GM12892 (cell line): ENCODE measurements at regions not wholly inside any gene's neighbourhood (a gene's known extent, or its start where the extent isn't known, plus 50 kb on each side); places are given as distances from the start of the nearest gene placed in this dataset.

Source experiments
- DNase-seq: peaks from one replicate; pipeline ENCODE4 v3.0.0; 2011; ENCODE audit not compliant: insufficient read length
- FAIRE-seq: peaks from 2 replicates; lab custom pipeline; 2011; peaks lifted over from hg19 to GRCh38; lab: Jason Lieb, UNC
- POLR2A ChIP-seq: IDR thresholded peaks from 2 replicates; pipeline ENCODE4 v1.6.1; 2011; ENCODE audit warnings: low read depth, low read length, control low read depth
- POLR2AphosphoS5 ChIP-seq: IDR thresholded peaks from 2 replicates; pipeline ENCODE4 v1.6.1; 2011; ENCODE audit warnings: low read depth, low read length, control low read depth
- TAF1 ChIP-seq: IDR thresholded peaks from 2 replicates; pipeline ENCODE4 v1.6.1; 2011; ENCODE audit warnings: low read depth, mild to moderate bottlenecking, control low read depth, low read length, borderline replicate concordance

DNA sequence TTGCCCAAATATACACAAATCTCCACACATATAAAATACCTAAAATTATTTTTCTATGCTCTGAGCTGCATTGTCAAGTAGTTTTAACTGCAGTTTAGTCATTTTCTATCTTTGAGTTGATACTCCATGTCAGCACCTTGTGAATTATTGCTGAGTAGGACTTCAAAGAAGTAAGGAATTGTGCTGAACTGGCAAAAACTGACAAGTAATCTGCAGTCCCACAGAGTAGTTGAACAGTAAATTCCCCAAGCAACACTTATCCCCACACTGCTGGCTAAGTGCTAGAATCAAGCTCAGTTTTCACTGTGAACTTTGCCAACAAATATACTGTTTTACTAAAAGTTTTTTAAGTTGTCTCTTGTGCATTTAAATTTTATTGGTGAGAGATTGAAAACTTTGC, 141.8 kb upstream of the ST6GAL2 start:
- FAIRE-seq (no peak), DNase-seq (no peak)
- TF ChIP-seq TAF1 = no peak
- no peak for TF ChIP-seq POLR2AphosphoS5
- TF ChIP-seq POLR2A = no peak

DNA sequence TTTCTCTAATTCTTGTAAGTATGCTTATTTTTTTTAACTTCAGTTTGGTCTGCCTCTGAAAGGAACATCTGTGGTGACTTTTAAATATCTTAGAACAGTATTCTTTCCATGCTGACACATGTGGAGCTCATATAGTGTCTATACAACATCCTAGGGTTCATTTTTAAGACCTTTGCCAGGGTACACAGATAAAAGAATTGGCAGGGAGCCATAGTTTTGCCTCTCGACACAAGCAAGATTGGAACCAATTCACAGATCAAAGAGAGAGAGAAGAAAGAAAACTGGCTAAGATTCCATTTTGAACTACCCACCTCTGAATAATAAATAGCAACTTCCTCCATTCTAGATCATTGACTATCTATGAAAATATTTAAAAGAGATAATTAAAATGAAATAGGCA, 142.7 kb upstream of the ST6GAL2 start:
- TF ChIP-seq TAF1 (no peak), POLR2A (no peak), POLR2AphosphoS5 (no peak)
- no peak for DNase-seq
- no peak for FAIRE-seq

DNA sequence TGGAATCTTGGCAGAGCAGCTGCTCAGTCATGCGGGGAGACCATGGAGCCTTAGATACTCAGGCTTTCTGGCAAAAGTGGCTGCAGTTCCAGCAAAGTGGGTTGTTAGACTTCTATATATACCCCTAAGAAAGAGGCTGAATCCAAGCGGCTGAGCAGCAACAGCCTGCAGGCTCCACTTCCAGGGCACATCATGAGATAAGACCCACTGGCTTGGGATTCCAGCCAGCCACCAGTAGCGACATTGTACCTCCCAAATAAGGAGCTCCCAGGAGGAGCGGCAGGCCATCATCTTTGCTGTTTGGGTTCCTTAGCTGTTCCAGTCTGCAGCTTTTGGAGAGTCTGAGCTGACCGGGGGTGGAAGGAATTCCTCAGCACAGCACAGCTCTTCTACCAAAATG, 150.3 kb upstream of the ST6GAL2 start:
- DNase-seq = no peak
- TF ChIP-seq POLR2AphosphoS5 (no peak), POLR2A (no peak), TAF1 (no peak)
- FAIRE-seq = no peak

DNA sequence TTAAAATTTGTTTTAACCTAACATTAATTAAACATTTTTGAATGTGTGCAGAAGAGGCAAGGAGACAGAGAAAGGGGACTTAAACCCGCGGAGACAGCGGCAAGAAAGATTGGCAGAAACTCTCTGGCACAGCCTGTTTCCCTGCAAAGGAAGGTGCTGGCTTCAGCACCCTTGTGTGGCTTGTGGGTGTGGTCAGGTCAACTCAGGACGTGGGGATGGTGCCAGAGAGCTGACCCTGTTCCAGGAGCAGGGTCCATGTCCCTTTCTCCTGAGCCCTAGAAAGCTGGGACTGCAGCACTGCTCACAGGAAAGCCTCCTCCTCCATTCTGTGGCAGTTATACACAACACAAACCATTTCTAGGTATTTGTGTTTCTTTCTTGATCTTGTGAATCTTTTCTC, 176.2 kb upstream of the ST6GAL2 start:
- TF ChIP-seq POLR2AphosphoS5 (no peak), POLR2A (no peak), TAF1 (no peak)
- DNase-seq (no peak), FAIRE-seq (no peak)

DNA sequence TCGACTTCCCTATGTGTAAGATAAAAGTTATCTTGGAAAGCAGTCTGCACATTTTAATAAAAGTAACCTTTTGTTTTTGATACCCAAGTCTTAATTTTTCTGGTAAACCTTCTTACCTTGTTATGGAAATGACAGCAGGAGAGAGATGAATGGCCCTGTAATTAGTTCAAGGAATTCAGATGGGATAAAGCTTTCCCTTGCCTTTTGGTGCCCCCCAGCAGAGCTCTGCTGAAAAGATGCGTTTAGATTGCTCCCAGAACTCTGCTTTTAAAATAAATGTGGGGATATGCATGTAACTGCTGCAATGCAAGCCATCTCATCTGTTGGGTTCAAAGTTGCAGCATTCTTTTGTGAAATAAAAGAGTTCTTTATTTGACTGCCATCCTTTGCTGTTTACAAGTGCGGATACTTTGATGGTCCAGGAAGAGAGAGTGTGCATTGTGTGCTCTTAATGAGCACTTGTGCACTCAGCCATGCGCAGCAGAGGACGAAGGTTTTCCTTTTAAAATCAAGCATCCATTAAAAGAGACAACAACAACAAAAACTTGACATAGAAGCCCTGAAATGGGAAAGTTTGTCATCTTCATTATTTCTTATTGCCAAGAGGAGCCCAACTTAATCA, 176.7 kb upstream of the ST6GAL2 start:
- DNase-seq = no peak
- TF ChIP-seq POLR2AphosphoS5 = no peak
- TF ChIP-seq POLR2A = no peak
- TF ChIP-seq TAF1 = no peak
- no peak for FAIRE-seq

DNA sequence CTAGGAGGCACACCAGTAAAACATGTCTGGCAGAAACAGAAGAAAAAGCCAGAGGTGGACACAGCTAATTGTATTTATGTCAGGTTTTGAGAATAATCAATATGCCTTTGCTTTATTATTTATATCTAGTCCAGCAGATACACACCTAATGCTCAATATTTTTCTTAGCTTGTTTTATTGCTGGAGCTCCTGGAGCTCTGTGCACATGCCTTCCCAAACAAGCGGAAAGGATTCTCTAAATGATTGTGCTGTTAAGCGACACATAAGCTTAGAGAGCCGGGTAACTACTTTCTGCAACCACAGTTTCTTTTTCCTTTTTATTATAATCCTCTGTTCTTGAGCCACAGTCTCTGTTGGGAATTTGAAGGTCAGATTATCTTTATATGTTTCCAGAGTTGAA, 177.3 kb upstream of the ST6GAL2 start:
- FAIRE-seq (no peak), DNase-seq (no peak)
- TF ChIP-seq POLR2AphosphoS5 (no peak), POLR2A (no peak), TAF1 (no peak)

DNA sequence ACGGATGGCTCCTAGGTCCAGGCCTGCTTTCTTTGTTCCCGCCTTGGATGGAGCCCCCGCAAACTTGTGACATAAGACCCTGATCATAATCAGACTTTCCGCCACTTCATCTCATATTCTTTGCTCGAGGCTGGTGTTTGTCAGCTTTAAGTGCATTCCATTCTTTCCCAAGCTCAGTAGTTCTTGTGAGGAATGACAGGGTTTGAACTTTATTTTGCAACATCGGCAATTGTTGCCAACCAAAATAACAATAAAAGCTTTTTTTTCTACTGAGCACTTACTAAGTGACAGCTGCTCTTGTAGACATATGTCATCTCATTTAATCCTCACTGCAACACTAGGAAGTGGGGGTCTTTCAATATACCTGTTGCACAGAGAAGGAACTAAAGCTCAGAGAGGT, 178.8 kb upstream of the ST6GAL2 start:
- TF ChIP-seq POLR2AphosphoS5 (no peak), POLR2A (no peak), TAF1 (no peak)
- FAIRE-seq (no peak), DNase-seq (no peak)

DNA sequence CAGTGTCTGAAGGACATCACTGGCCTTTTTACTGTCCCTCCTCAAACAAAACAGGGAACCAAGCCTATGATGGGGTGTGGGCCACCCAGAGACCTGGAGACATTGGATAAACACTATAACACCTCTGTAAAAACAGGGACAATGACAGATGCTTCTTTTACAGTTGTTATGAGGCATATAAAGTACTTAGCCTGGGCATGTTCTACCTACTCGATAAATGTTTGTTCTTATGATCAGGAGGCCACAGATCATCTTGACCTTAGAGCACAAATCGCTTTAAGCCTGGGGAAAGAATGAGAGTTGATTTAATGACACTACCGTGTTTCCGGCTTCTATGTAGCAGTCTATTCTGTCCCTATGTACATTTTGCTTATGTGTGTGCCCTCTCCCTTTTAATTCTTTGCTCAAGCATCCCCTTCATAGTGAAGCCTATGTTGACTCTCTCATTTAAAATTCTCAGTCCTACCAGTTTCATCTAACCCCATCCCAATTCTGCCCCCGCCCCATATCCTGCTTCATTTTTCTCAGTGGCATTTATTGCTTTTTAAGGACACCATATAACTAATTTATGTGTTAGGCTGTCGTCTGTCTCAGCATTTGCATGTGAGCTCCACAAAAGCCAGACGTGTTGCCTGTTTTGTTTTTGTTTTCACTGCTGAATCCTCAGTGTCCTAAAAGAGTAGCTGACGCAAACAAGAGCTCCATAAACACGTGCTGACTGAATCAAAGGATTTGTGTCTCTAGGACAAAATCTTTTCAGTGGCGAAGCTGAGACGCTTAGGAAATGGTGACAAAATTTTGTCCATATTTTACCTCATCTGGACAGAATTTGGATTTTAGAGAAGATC, 182.3 kb upstream of the ST6GAL2 start:
- FAIRE-seq (no peak), DNase-seq (no peak)
- TF ChIP-seq TAF1 = no peak
- no peak for TF ChIP-seq POLR2A
- no peak for TF ChIP-seq POLR2AphosphoS5

DNA sequence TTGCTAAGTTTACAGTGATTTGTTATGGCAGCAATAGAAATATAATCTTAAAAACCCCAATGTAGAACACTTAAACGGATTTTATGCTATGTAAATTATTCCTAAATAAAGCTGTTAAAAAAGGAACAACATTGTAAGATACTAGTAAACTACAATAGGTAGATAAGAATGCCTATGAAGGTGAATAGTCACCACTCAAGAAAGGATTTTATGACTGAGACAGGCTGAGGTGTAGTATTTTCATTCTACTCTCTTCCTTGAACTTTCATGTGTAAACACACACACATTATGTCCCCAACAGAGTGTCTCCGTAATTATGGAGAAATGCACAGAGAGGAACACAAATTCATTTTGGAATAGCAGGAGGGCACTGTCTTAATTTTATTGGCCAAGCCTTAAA, 183.9 kb upstream of the ST6GAL2 start:
- DNase-seq (no peak), FAIRE-seq (no peak)
- TF ChIP-seq POLR2A = no peak

DNA sequence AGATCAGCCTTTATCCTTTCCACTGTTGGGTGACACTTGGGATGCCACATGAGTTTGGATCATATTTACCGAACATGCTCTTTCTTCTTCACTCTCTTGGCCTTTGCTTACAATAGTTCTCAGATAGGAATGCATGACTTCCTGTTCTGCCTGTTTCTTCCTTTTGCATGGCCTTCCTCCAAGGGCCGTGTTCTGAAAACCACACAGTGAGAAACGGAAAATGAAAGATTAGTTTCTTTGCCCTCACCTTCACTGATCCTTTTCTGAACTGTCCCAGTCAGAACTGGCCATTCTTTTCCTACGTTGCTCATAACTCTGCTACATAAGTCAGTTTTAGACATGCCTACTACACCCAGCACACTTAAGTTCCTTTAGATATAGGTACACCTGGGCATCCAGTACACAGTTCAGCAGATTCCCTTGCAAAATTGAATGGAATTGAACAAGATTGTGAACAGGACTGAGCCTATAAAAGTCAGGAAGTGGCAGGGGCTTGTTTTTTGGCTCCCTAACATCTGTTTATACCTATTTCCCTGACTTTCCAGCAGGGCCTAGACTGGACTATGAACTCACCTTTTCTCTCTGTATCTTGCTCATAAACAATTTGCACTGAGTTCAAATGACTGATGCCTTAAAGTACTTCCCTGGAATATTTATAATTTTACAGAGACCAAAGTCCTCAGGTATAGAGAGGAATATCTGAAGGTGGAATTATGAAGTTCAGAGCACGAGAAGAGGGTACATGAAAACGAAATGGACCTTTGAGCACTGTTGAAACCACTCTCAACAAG, 186.4 kb upstream of the ST6GAL2 start:
- FAIRE-seq (no peak), DNase-seq (no peak)
- no peak for TF ChIP-seq POLR2AphosphoS5
- TF ChIP-seq POLR2A = no peak
- no peak for TF ChIP-seq TAF1

DNA sequence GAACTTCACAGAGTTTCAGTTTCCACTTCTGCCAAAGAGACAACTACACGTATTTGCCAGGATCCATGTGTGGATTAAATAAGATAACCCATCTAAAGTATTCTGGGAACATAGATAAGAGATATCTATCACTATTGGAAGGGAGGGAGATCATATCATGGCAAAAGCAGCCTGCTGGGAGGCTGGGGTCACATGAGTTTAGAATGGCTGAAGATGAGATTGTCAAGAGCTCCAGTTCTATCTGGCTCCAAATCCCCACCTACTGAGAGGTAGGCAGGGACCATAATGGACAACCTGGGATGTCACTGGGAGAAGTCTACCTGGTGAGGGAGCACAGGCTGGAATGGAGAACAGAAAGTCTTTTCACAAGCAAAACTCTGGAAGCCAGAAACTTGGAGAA, 192.6 kb upstream of the ST6GAL2 start:
- TF ChIP-seq POLR2AphosphoS5 (no peak), POLR2A (no peak), TAF1 (no peak)
- DNase-seq (no peak), FAIRE-seq (no peak)
